ENCODE measurements at regions not wholly inside any gene's neighbourhood (a gene's known extent, or its start where the extent isn't known, plus 50 kb on each side); places are given as distances from the start of the nearest gene placed in this dataset.

- no peaks in the 10 kb centered on the region for H4K20me1 ChIP-seq (ENCODE audit: control insufficient read depth, insufficient read depth, low read depth, low read length)
- no peak overlapping the region for H3K27ac ChIP-seq (ENCODE audit: low read depth, low read length)
- H3K4me1 ChIP-seq (ENCODE audit: control insufficient read depth, low read length) = no peaks in the 10 kb centered on the region
- TF ChIP-seq EZH2phosphoT487 (IDR thresholded peaks at IDR 0.05; ENCODE audit: borderline replicate concordance, low read length) = no peak
- no peak for TF ChIP-seq CTCF (IDR thresholded peaks at IDR 0.05; ENCODE audit: low read depth, low read length, poor library complexity, severe bottlenecking)
- H3K4me3 ChIP-seq (ENCODE audit: low read length) = no peak overlapping the region
- no peaks in the 10 kb centered on the region for H3F3A ChIP-seq (ENCODE audit: control insufficient read depth, insufficient read depth)
- H3K79me2 ChIP-seq (ENCODE audit: control insufficient read depth, low read length) = no peaks in the 10 kb centered on the region
- H3K4me2 ChIP-seq (ENCODE audit: low read length) = no peak overlapping the region
- H3K36me3 ChIP-seq (ENCODE audit: control insufficient read depth, low read length) = no peaks in the 10 kb centered on the region
- no peaks in the 10 kb centered on the region for H3K27me3 ChIP-seq (ENCODE audit: control insufficient read depth, low read length)
- no peaks in the 10 kb centered on the region for H3K9me2 ChIP-seq (replicated peaks; ENCODE audit: control insufficient read depth, low read length)
- H3K9me3 ChIP-seq (ENCODE audit: control insufficient read depth, insufficient read depth, low read length) = no peaks in the 10 kb centered on the region; the same call in 1 of the 2 replicates
These were observed 807.8 kb downstream of the DSC3 start for GRCh38 chr18:30234755-30235154.

GRCh38 chr18:30211112-30211511, 831.4 kb downstream of the DSC3 start:
- H3K9me3 ChIP-seq (ENCODE audit: control insufficient read depth, insufficient read depth, low read length) = no peaks in the 10 kb centered on the region
- H3K4me2 ChIP-seq (ENCODE audit: low read length) = no peak overlapping the region
- no peaks in the 10 kb centered on the region for H4K20me1 ChIP-seq (ENCODE audit: control insufficient read depth, insufficient read depth, low read depth, low read length)
- H3K4me3 ChIP-seq (ENCODE audit: low read length) = no peak overlapping the region
- no peaks in the 10 kb centered on the region for H3K36me3 ChIP-seq (ENCODE audit: control insufficient read depth, low read length)
- no peaks in the 10 kb centered on the region for H3K79me2 ChIP-seq (ENCODE audit: control insufficient read depth, low read length)
- no peaks in the 10 kb centered on the region for H3K4me1 ChIP-seq (ENCODE audit: control insufficient read depth, low read length)
- no peak overlapping the region for H3K27ac ChIP-seq (ENCODE audit: low read depth, low read length)
- no peak for TF ChIP-seq EZH2phosphoT487 (IDR thresholded peaks at IDR 0.05; ENCODE audit: borderline replicate concordance, low read length)
- TF ChIP-seq CTCF (IDR thresholded peaks at IDR 0.05; ENCODE audit: low read depth, low read length, poor library complexity, severe bottlenecking) = no peak
- H3K27me3 ChIP-seq (ENCODE audit: control insufficient read depth, low read length) = no peaks in the 10 kb centered on the region
- no peaks in the 10 kb centered on the region for H3F3A ChIP-seq (ENCODE audit: control insufficient read depth, insufficient read depth)
- H3K9me2 ChIP-seq (replicated peaks; ENCODE audit: control insufficient read depth, low read length) = no peaks in the 10 kb centered on the region

GRCh38 chr18:30208546-30208945, 834.0 kb downstream of the DSC3 start:
- no peaks in the 10 kb centered on the region for H3K4me1 ChIP-seq (ENCODE audit: control insufficient read depth, low read length)
- no peak overlapping the region for H3K27ac ChIP-seq (ENCODE audit: low read depth, low read length)
- no peaks in the 10 kb centered on the region for H3K9me3 ChIP-seq (ENCODE audit: control insufficient read depth, insufficient read depth, low read length)
- H3K4me2 ChIP-seq (ENCODE audit: low read length) = no peak overlapping the region
- no peaks in the 10 kb centered on the region for H3K9me2 ChIP-seq (replicated peaks; ENCODE audit: control insufficient read depth, low read length)
- H4K20me1 ChIP-seq (ENCODE audit: control insufficient read depth, insufficient read depth, low read depth, low read length) = no peaks in the 10 kb centered on the region
- no peaks in the 10 kb centered on the region for H3K79me2 ChIP-seq (ENCODE audit: control insufficient read depth, low read length)
- no peak overlapping the region for H3K4me3 ChIP-seq (ENCODE audit: low read length)
- no peaks in the 10 kb centered on the region for H3F3A ChIP-seq (ENCODE audit: control insufficient read depth, insufficient read depth)
- no peak for TF ChIP-seq EZH2phosphoT487 (IDR thresholded peaks at IDR 0.05; ENCODE audit: borderline replicate concordance, low read length)
- no peak for TF ChIP-seq CTCF (IDR thresholded peaks at IDR 0.05; ENCODE audit: low read depth, low read length, poor library complexity, severe bottlenecking)
- H3K36me3 ChIP-seq (ENCODE audit: control insufficient read depth, low read length) = no peaks in the 10 kb centered on the region
- no peaks in the 10 kb centered on the region for H3K27me3 ChIP-seq (ENCODE audit: control insufficient read depth, low read length)

GRCh38 chr18:30192216-30192615, 850.3 kb downstream of the DSC3 start:
- no peaks in the 10 kb centered on the region for H3K27me3 ChIP-seq (ENCODE audit: control insufficient read depth, low read length)
- no peaks in the 10 kb centered on the region for H3K4me1 ChIP-seq (ENCODE audit: control insufficient read depth, low read length)
- no peaks in the 10 kb centered on the region for H3F3A ChIP-seq (ENCODE audit: control insufficient read depth, insufficient read depth)
- no peak overlapping the region for H3K27ac ChIP-seq (ENCODE audit: low read depth, low read length)
- peaks cover 6% of the 10 kb centered on the region; the same call in 1 of the 2 replicates for H3K9me3 ChIP-seq (ENCODE audit: control insufficient read depth, insufficient read depth, low read length)
- H3K4me2 ChIP-seq (ENCODE audit: low read length) = no peak overlapping the region
- H3K79me2 ChIP-seq (ENCODE audit: control insufficient read depth, low read length) = no peaks in the 10 kb centered on the region
- H3K9me2 ChIP-seq (replicated peaks; ENCODE audit: control insufficient read depth, low read length) = no peaks in the 10 kb centered on the region
- H3K4me3 ChIP-seq (ENCODE audit: low read length) = no peak overlapping the region
- no peaks in the 10 kb centered on the region for H3K36me3 ChIP-seq (ENCODE audit: control insufficient read depth, low read length)
- no peaks in the 10 kb centered on the region for H4K20me1 ChIP-seq (ENCODE audit: control insufficient read depth, insufficient read depth, low read depth, low read length)
- TF ChIP-seq EZH2phosphoT487 (IDR thresholded peaks at IDR 0.05; ENCODE audit: borderline replicate concordance, low read length) (no peak), CTCF (IDR thresholded peaks at IDR 0.05; ENCODE audit: low read depth, low read length, poor library complexity, severe bottlenecking) (peak; percentile 33)

Data from DOHH2 (cell line).